NCI-H2029 (cell line): ENCODE measurements at regions not wholly inside any gene's neighbourhood (a gene's known extent, or its start where the extent isn't known, plus 50 kb on each side); places are given as distances from the start of the nearest gene placed in this dataset.

Experiments
- DNase-seq: peaks from one replicate; lab custom pipeline; 2025; lab: John Stamatoyannopoulos, UW

GRCh38 chr6:126529637-126530362 is 189.9 kb downstream of the CENPW start:
- no peak for DNase-seq

- DNase-seq: no peak
Measured at GRCh38 chr6:126530775-126531174, 190.9 kb downstream of the CENPW start.

- no peak for DNase-seq
Measured at GRCh38 chr6:126531286-126531685, 191.4 kb downstream of the CENPW start.

GRCh38 chr6:126531840-126532239 is 191.9 kb downstream of the CENPW start:
- no peak for DNase-seq

- no peak for DNase-seq
Measured at GRCh38 chr6:126534401-126534800, 194.5 kb downstream of the CENPW start.

GRCh38 chr6:126535138-126535537 is 195.2 kb downstream of the CENPW start:
- DNase-seq: no peak

GRCh38 chr6:126535595-126535994 is 195.7 kb downstream of the CENPW start:
- DNase-seq: no peak

GRCh38 chr6:126537061-126537816 is 197.3 kb downstream of the CENPW start:
- DNase-seq: no peak

GRCh38 chr6:126539022-126539421 is 199.1 kb downstream of the CENPW start:
- no peak for DNase-seq

- DNase-seq: no peak
Measured at GRCh38 chr6:126540161-126540560, 200.2 kb downstream of the CENPW start.

- DNase-seq: no peak
Measured at GRCh38 chr6:126541806-126542491, 202.0 kb downstream of the CENPW start.

GRCh38 chr6:126546541-126547120 is 206.7 kb downstream of the CENPW start:
- DNase-seq: no peak

GRCh38 chr6:126548300-126548699 is 208.4 kb downstream of the CENPW start:
- no peak for DNase-seq

- DNase-seq: no peak
Measured at GRCh38 chr6:126550323-126550722, 210.4 kb downstream of the CENPW start.

- no peak for DNase-seq
Measured at GRCh38 chr6:126551832-126552231, 211.9 kb downstream of the CENPW start.

GRCh38 chr6:126553854-126554253 is 213.9 kb downstream of the CENPW start:
- DNase-seq: no peak

- no peak for DNase-seq
Measured at GRCh38 chr6:126570507-126570906, 230.6 kb downstream of the CENPW start.

GRCh38 chr6:126574301-126574700 is 234.4 kb downstream of the CENPW start:
- DNase-seq: no peak

- no peak for DNase-seq
Measured at GRCh38 chr6:126581316-126581715, 241.4 kb downstream of the CENPW start.

GRCh38 chr6:126600258-126600916 is 260.5 kb downstream of the CENPW start:
- no peak for DNase-seq

GRCh38 chr6:126603410-126603809 is 263.5 kb downstream of the CENPW start:
- DNase-seq: no peak

GRCh38 chr6:126605089-126605488 is 265.2 kb downstream of the CENPW start:
- no peak for DNase-seq
